Stimulated activated effector memory CD8-positive, alpha-beta T cell treated with anti-CD3 and anti-CD28 coated beads, Interleukin-12 subunit alpha, Interleukin-12 subunit beta, amount 100 ng/mL, for 72 hours (primary cell): ENCODE measurements at regions not wholly inside any gene's neighbourhood (a gene's known extent, or its start where the extent isn't known, plus 50 kb on each side); places are given as distances from the start of the nearest gene placed in this dataset.

Experiments
- ATAC-seq: fragments of 150-1000 bp; cut with Tn5 transposase; 2 replicates; pipeline ENCODE4 v1.10.0; 2021
- DNase-seq, 2 donors: peaks; one replicate each; pipeline ENCODE4 v3.0.0; 2021 to 2022; ENCODE audit warnings: low spot score in 2 of 2
- H3K27ac Mint-ChIP-seq: one replicate; pipeline ENCODE4 v1.8.0; 2022; ENCODE audit warnings: mild to moderate bottlenecking, mixed read lengths
- H3K36me3 Mint-ChIP-seq: one replicate; pipeline ENCODE4 v1.8.0; 2022; ENCODE audit warnings: mild to moderate bottlenecking, mixed read lengths
- H3K4me1 Mint-ChIP-seq: one replicate; pipeline ENCODE4 v1.8.0; 2022; ENCODE audit warnings: mixed read lengths
- H3K4me3 Mint-ChIP-seq: one replicate; pipeline ENCODE4 v1.8.0; 2022; ENCODE audit warnings: mild to moderate bottlenecking, mixed read lengths
- H3K9me3 Mint-ChIP-seq: one replicate; pipeline ENCODE4 v1.8.0; 2022; ENCODE audit warnings: mixed read lengths

DNA sequence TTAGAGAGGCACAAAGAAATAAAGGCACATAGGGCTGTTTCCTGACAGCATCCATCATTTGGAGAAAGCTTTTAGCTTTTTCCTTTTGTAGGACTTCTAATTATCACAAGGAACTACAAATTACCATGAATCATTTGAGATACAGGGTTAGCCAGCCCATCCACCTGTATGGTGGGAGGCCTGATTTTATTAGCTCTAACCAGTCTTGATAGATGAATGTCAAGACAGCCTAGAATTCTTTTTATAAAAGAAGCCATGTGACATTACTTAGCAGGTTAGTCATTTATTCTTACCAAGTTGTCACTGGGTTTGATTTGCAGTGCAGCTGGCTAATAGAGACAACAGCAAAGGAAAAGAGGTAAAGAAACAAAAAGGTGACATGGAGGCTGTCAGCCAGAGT lies 618.1 kb downstream of the ZNF385D start:
- ATAC-seq (no peak), DNase-seq (no peak)
- Mint-ChIP-seq H3K4me3 (no peak overlapping the region), H3K36me3 (no peaks in the 10 kb centered on the region), H3K27ac (no peak overlapping the region), H3K9me3 (peaks cover 12% of the 10 kb centered on the region), H3K4me1 (no peaks in the 10 kb centered on the region)

DNA sequence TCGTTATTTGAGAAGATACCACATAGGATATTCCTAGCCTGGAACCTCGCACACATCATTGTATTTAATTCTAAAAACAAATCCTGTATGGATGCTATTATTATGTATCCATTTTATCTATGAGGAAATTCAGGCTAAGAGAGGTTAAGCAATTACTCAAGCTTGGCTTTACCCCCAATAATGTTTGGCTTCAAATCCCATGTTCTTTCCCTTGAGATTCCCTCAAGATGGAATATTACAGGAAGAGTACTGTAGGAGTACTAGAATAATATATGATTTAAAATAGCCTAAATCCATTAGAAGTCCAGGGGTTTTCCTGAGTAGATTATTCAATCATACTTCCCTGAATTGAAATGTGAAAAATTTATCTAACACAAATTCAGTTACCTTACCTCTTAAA lies 630.2 kb downstream of the ZNF385D start:
- no peaks in the 10 kb centered on the region for H3K4me1 Mint-ChIP-seq
- H3K27ac Mint-ChIP-seq: no peak overlapping the region
- H3K9me3 Mint-ChIP-seq: peaks cover 9% of the 10 kb centered on the region
- DNase-seq (no peak), ATAC-seq (no peak)
- H3K4me3 Mint-ChIP-seq: no peak overlapping the region
- H3K36me3 Mint-ChIP-seq: no peaks in the 10 kb centered on the region

DNA sequence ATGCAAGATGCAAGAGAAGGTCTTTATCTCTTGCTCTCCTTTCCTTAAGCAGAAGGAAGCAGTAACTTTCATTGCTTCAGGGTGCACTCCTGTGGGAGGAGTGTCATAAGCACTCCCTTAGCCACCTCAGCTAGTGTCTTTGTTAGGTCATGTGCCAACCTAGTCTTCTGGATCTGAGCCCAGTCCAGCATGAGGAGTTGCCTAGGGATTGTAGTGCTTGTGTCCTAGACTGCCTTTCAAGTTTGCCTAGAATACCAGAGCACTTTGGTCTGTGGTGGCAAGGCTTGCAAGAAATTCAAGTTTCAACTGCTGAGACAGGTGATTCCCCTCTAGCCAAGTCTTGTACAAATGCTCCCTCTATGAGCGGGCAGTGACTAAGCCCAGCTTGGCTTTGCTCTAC lies 633.6 kb downstream of the ZNF385D start:
- DNase-seq (no peak), ATAC-seq (no peak)
- H3K9me3 Mint-ChIP-seq: peaks cover 17% of the 10 kb centered on the region

DNA sequence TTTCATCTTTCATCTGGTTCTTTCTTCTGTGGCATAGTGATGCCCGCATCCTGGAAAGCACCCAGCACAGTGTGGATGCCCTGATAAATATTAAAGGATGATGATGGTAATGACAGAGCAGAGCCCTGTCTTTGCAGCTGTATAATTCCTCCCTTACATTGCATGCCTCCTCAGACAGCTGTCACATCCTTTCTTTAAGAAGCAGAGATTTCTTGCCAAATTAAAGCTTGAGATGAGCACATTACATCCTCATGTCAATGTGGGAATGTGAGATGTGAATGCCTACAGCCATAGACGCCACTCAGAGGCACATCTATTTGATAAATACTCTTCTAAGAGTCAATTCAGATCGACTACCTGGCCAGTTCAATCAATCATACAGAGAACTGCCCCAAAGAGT lies 642.0 kb downstream of the ZNF385D start:
- no peak overlapping the region for H3K4me3 Mint-ChIP-seq
- ATAC-seq (no peak), DNase-seq (no peak)
- no peaks in the 10 kb centered on the region for H3K4me1 Mint-ChIP-seq
- H3K9me3 Mint-ChIP-seq: peaks cover 19% of the 10 kb centered on the region
- no peaks in the 10 kb centered on the region for H3K36me3 Mint-ChIP-seq
- H3K27ac Mint-ChIP-seq: no peak overlapping the region

More for the DNA sequence above, 633.6 kb downstream of the ZNF385D start:
- Mint-ChIP-seq H3K4me1 (no peaks in the 10 kb centered on the region), H3K27ac (no peak overlapping the region), H3K36me3 (no peaks in the 10 kb centered on the region), H3K4me3 (no peak overlapping the region)

DNA sequence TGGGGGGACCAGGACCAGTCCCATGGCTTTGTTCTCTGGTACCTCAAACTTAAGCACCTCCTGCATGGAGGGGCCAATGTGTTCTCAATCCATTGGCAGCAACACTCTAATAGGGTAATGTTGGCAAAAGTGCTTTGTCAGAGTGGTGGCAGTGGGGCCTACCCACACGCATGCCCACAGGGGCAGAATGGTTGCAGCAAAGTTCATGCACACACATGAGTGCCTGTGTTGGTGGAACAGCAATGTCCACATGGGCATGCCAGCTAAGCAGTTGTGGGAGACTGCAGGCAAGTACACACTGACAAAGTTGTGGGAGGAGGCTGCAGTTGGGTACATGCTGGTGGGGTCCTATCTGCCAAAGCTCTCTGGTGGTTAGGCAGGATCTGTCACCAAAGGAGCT lies 645.2 kb downstream of the ZNF385D start:
- DNase-seq (no peak), ATAC-seq (no peak)
- Mint-ChIP-seq H3K27ac (no peak overlapping the region), H3K4me3 (no peak overlapping the region), H3K9me3 (peaks cover 19% of the 10 kb centered on the region), H3K36me3 (no peaks in the 10 kb centered on the region), H3K4me1 (no peaks in the 10 kb centered on the region)

DNA sequence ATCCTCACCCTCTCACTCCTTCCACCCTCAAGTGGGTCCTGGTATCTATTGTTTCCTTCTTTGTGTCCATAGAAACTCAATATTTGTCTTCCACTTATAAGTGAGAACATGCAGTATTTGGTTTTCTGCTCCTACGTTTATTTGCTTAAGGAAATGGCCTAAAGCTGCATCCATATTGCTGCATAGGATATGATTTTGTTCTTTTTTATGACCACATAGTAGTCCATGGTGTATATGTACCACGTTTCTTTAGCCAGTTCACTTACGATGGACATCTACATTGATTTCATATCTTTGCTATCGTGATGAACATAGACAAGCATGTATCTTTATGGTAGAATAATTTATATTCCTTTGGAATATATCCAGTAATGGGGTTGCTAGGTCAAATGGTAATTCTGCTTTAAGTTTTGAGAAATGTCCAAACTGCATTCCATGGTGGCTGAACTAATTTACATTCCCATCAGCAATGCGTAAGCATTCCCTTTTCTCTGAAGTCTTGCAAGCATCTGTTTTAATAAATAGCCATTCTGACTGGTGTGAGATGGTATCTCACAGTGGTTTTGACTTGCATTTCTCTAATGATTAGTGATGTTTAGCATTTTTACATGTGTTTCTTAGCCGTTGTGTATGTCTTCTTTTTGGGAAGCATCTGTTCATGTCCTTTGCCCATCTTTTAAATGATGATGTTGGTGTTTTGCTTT lies 650.2 kb downstream of the ZNF385D start:
- peaks cover 14% of the 10 kb centered on the region for H3K9me3 Mint-ChIP-seq

DNA sequence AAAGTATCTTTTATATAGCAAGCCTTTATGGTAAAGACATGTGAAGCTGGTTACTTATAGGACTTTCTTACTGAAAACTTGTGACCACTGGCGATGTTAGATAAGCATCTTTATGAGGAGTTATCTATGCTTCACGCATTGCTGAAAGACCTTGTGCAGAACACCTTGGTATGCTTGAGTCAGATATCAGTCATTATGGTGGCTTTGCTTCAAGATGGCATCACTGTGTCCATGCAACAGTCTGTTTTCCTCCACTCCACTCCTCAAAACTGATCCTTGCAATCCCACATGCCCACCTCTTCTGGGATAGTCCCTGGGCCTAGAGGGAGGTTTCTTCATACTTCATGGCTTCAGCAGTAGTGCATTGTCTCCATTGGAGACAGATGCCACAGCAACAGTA lies 656.3 kb downstream of the ZNF385D start:
- no peak for DNase-seq
- peaks cover 6% of the 10 kb centered on the region for H3K9me3 Mint-ChIP-seq
- H3K4me1 Mint-ChIP-seq: no peaks in the 10 kb centered on the region
- no peaks in the 10 kb centered on the region for H3K36me3 Mint-ChIP-seq
- H3K4me3 Mint-ChIP-seq: no peak overlapping the region
- H3K27ac Mint-ChIP-seq: no peak overlapping the region
- ATAC-seq: no peak

More for the DNA sequence above, 650.2 kb downstream of the ZNF385D start:
- H3K4me1 Mint-ChIP-seq: no peaks in the 10 kb centered on the region
- H3K36me3 Mint-ChIP-seq: no peaks in the 10 kb centered on the region
- no peak for DNase-seq
- ATAC-seq: no peak
- H3K4me3 Mint-ChIP-seq: no peak overlapping the region
- H3K27ac Mint-ChIP-seq: no peak overlapping the region

DNA sequence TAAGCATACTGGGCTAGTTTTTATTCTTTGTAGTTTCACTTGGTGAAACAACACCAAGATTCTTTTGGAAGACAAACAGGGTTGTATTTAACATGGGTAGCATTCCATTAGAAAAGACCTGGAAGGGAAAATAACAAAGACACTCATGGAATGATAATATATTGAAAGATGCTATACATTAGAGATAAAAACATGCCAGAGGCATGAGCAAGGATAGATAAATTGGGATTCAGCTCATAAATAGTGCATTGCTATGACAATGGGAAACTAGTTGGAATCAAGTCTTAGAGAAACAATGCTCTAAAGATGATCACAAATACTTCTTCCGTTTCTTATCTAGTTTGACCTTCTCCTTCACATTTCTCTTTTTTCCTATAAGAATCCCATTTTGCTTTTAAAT lies 677.4 kb downstream of the ZNF385D start:
- no peaks in the 10 kb centered on the region for H3K4me1 Mint-ChIP-seq
- H3K27ac Mint-ChIP-seq: no peak overlapping the region
- no peak overlapping the region for H3K4me3 Mint-ChIP-seq
- ATAC-seq: no peak
- DNase-seq: no peak
- peaks cover 14% of the 10 kb centered on the region for H3K9me3 Mint-ChIP-seq
- no peaks in the 10 kb centered on the region for H3K36me3 Mint-ChIP-seq

DNA sequence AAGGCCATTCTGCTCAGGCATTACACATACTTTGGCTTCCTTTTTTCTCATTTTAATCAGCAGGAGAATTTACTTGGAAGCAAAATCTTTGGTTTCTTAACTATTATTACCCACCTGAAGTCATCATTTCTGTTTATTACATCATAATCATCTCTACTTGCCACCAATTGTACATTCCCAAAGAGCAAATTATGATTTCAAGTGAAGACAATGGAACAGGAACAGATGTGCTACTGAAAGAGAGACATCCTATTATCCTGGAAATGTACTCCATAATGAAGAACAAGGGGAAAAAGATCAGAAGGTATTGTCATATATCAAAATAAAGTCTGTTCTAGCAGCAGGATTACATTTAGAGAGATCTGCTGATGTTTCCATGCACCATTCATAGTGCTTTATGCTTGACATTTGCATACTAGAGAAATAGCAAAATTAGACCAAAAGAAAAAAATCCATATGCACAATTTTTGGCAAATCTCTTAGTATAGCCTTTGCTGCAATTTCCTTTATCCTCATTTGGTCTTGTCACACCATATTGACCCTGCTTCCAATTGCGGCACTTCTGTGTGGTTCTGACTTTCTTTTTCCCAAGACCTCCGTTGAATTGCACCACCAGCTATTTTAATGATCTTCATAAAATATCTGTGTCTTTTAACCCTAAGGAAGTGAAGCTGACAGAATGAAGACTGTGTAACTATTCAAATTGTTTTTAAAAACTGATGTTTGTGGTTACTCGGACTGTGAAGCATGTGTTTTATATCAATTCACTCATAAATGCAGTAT lies 683.8 kb downstream of the ZNF385D start:
- H3K27ac Mint-ChIP-seq: no peak overlapping the region
- no peak for DNase-seq

DNA sequence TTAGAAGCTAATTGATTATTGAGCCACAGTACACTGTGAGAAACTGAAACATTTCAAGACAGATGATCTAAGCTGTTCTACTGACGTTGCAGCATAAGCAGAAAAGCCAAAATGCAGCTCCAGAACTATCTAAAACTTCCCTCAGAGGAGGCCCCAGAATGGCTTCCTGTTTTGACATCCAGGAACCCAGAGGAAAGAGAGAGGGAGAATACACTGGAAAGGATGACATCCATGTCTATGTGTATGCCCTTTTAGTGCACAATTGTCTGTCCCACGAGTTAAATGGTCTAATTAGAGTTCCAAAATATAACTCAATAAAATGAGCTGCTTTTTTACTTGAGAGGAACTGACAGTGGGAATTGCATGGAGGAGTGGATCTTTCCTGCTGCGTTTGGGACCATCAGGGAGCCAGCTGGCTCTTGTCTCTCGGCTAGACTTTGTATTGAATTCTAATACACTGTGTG lies 688.1 kb downstream of the ZNF385D start:
- DNase-seq: no peak
- no peak overlapping the region for H3K27ac Mint-ChIP-seq
- peaks cover 9% of the 10 kb centered on the region for H3K9me3 Mint-ChIP-seq
- no peak overlapping the region for H3K4me3 Mint-ChIP-seq
- ATAC-seq: no peak
- no peaks in the 10 kb centered on the region for H3K4me1 Mint-ChIP-seq
- H3K36me3 Mint-ChIP-seq: peaks cover 6% of the 10 kb centered on the region

More for the DNA sequence above, 683.8 kb downstream of the ZNF385D start:
- no peaks in the 10 kb centered on the region for H3K4me1 Mint-ChIP-seq
- no peaks in the 10 kb centered on the region for H3K36me3 Mint-ChIP-seq
- ATAC-seq: no peak
- H3K4me3 Mint-ChIP-seq: no peak overlapping the region
- peaks cover 15% of the 10 kb centered on the region for H3K9me3 Mint-ChIP-seq

DNA sequence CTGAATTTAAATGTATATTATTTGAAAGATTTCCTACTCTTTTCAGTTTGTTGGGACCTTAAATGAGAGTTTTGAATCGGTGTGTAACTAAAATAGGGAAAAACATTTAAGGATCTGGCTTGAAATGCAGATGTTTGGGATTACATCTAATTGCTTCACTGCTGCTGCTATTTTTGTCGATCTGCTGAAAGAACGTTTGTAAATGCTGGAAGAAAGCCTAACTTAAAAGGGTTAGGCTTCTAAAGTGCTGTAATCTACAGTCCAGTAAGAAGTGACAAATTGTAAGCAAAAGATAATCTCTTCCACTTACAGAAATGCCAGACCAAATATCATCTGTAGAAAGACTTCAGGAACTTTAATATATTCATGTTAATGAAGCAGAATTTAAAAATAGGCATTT lies 691.6 kb downstream of the ZNF385D start:
- no peak for DNase-seq
- Mint-ChIP-seq H3K4me3 (no peak overlapping the region), H3K27ac (no peak overlapping the region)

DNA sequence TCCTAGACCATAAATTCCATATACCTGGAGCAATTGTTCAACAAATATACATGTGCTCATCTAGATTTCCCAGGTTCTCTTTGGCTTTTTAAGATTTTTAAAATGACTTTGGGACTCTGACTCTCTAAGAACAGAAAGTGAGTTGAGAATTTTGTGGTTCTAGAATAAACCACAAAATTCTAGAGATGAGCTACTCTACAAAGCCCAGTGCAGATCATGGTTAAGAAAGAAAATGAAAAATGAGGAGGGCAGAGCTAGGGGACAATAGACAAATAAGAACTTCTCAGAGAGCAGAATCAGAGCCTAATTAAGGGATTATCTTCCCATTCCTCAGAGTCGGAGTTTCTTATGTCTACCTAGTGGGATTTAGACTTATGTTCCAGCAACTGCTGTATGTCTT lies 694.7 kb downstream of the ZNF385D start:
- H3K9me3 Mint-ChIP-seq: peaks cover 24% of the 10 kb centered on the region
- ATAC-seq: no peak

More for the DNA sequence above, 691.6 kb downstream of the ZNF385D start:
- Mint-ChIP-seq H3K36me3 (peaks cover 6% of the 10 kb centered on the region), H3K9me3 (peaks cover 20% of the 10 kb centered on the region), H3K4me1 (no peaks in the 10 kb centered on the region)
- ATAC-seq: no peak

DNA sequence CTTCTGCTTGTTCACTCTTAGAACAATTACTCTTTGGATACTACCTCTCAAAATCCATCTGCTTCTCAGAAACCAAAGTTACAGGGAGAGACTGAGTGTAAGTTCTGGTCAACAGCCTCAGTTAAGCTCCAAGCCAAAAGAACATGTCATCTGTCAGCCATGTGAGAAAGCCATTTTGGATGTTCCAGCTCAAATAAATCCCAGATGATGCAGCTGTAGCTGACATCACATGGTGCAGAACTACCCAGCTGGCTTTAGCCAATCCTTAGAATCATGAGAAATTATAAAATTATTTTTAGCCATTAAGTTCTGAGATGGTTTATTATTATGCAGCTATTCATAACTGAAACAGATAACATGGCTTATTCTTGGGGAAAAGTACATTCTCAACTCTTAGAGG lies 696.0 kb downstream of the ZNF385D start:
- H3K4me1 Mint-ChIP-seq: no peaks in the 10 kb centered on the region
- no peak overlapping the region for H3K27ac Mint-ChIP-seq
- peaks cover 6% of the 10 kb centered on the region for H3K36me3 Mint-ChIP-seq
- no peak for ATAC-seq
- DNase-seq: no peak
- H3K4me3 Mint-ChIP-seq: no peak overlapping the region
- H3K9me3 Mint-ChIP-seq: peaks cover 28% of the 10 kb centered on the region

More for the DNA sequence above, 694.7 kb downstream of the ZNF385D start:
- no peak for DNase-seq
- peaks cover 6% of the 10 kb centered on the region for H3K36me3 Mint-ChIP-seq
- H3K4me3 Mint-ChIP-seq: no peak overlapping the region
- H3K27ac Mint-ChIP-seq: no peak overlapping the region
- H3K4me1 Mint-ChIP-seq: no peaks in the 10 kb centered on the region

DNA sequence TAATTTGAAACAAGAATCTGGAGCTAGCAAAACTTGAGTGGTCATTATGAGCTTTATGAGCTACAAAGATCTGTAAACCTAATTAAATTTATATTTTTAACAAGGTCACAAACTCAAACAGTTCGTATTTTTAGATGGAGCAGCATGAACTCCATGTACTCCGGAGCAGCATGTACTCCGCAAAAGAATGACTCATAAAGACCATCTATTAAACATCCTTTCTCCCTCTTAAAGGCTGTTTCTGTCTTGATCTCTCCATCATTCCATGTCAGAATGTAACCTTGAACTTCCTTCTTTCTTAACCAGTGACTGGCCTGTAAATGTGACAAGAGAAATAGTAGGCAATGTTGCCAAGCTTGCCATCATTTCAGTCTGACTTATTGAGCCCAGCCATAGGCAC lies 696.9 kb downstream of the ZNF385D start:
- ATAC-seq (no peak), DNase-seq (no peak)
- Mint-ChIP-seq H3K9me3 (peaks cover 28% of the 10 kb centered on the region), H3K27ac (no peak overlapping the region), H3K4me3 (no peak overlapping the region), H3K4me1 (no peaks in the 10 kb centered on the region), H3K36me3 (peaks cover 6% of the 10 kb centered on the region)

DNA sequence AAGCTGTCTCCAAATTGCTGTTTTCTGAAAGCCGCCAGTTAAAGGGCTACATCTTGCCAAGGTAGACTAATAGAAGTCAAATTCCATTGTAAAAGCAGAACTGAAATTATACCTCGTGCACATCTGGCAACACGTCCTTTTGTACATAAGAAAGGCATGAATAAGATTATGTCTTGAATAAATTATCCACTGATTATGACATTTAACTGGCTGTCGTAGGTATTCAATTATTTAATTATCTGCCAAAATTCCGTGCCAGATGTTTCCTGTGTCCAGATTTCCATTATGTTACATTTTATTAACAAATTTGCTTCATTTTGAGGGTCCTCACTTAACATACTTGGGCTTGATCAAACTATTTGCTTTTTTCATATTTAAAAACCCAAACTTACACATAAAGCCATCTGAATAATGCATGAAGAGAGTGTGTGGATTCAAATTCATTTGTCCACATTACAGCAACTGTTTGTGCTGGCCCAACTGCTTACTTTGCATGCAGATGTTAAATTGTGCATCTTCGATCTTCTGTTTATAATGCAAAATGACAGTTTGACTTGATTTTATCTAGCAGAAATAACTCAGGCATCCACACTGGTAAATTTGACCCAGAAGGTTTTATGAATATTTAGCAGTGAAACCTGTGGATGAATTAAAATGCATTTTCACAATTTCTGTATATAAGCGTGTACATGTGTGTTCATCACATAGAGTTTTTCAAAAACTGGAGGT lies 701.5 kb downstream of the ZNF385D start:
- no peak overlapping the region for H3K27ac Mint-ChIP-seq
- no peaks in the 10 kb centered on the region for H3K4me1 Mint-ChIP-seq
- DNase-seq: no peak
- no peaks in the 10 kb centered on the region for H3K36me3 Mint-ChIP-seq
- no peak for ATAC-seq
- H3K4me3 Mint-ChIP-seq: no peak overlapping the region
- H3K9me3 Mint-ChIP-seq: peaks cover 19% of the 10 kb centered on the region
